Adrenal gland (tissue), 9 donors: ENCODE measurements at regions not wholly inside any gene's neighbourhood (a gene's known extent, or its start where the extent isn't known, plus 50 kb on each side); places are given as distances from the start of the nearest gene placed in this dataset.
"Not testable (repeated sequence)": the region's sequence is repeated elsewhere in the genome, so short reads cannot be mapped to it uniquely, and the experiment has no call there.

Experiments
- DNase-seq, 7 donors: peaks; one replicate each; pipeline ENCODE4 v3.0.0-alpha.2; 2019 to 2020
- H3K27ac ChIP-seq, 5 donors: fragments of 200-600 bp; sonication (generic) in 4 of 5; 1 replicate in 3 of 5; 2 replicates in 2 of 5; pipeline versions ENCODE4 v1.5.1 to v1.8.0; 2016 to 2020; ENCODE audit warnings: mild to moderate bottlenecking in 1 of 5
- H3K27me3 ChIP-seq: fragments of 200-600 bp; 2 replicates; pipeline ENCODE4 v1.8.0; 2021
- H3K36me3 ChIP-seq, 2 donors: fragments of 200-600 bp; replicated peaks in 1 of 2; 1 replicate in 1 of 2; 2 replicates in 1 of 2; pipeline versions ENCODE4 v1.5.1 to v1.8.0; 2018 to 2022
- H3K4me1 ChIP-seq, 2 donors: fragments of 200-600 bp; replicated peaks in 1 of 2; 1 replicate in 1 of 2; 2 replicates in 1 of 2; pipeline versions ENCODE4 v1.5.1 to v1.8.0; 2018 to 2021
- H3K4me3 ChIP-seq, 4 donors: fragments of 200-600 bp; sonication (generic) in 3 of 4; one replicate each; pipeline ENCODE4 v1.5.1; 2016 to 2018
- H3K9me3 ChIP-seq, 3 donors: fragments of 200-600 bp; sonication (generic) in 1 of 3; replicated peaks in 1 of 3; 1 replicate in 2 of 3; 2 replicates in 1 of 3; pipeline versions ENCODE4 v1.5.1 to v1.8.0; 2016 to 2021
- CTCF ChIP-seq, 6 experiments: fragments of 450-650 bp in 4 of 6; fragments of 200-600 bp in 2 of 6; sonication (generic) in 1 of 6; IDR thresholded peaks; 1 replicate in 5 of 6; 2 replicates in 1 of 6; pipeline versions ENCODE4 v1.5.1 to v1.8.0; 2016 to 2021; ENCODE audit warnings: antibody characterized with exemption in 6 of 6, mild to moderate bottlenecking in 2 of 6, moderate library complexity in 1 of 6
- POLR2A ChIP-seq, 2 donors: fragments of 450-650 bp; IDR thresholded peaks; one replicate each; pipeline ENCODE4 v1.6.1; 2017; ENCODE audit warnings: antibody characterized with exemption in 2 of 2, mild to moderate bottlenecking in 2 of 2, moderate library complexity in 1 of 2
- WGBS, 4 donors: extraction: QIAGEN DNeasy Blood & Tissue Kit in 2 of 4; methylation state at CpG; one replicate each; pipeline versions ENCODE4 v1.1.5 to v1.1.7; 2013 to 2017; 5-methylcytosine and 5-hydroxymethylcytosine counted together
- intact Hi-C, 2 donors: fragments of 100-400 bp; cut with DNase I; formaldehyde crosslinking; loops; one replicate each; pipeline versions ENCODE4 v1.14.1 to v1.15.0; 2022 to 2023
- donor health status: healthy with polysubstance abuse.
- donor health status: Bipolar disorder and iron deficiency.
- donor health status: DM: yes; HTN: yes; CAD: no.
- donor health status: DM: no; HTN: no; CAD: no.
- donor health status: DM: no; HTN: no; CAD: no.

- WGBS, 4 donors, result 68 to 85% (median 76%) methylated on average over 4 of the region's 4 CpGs
- H3K27me3 ChIP-seq, result no peaks in the 10 kb centered on the region
- no peaks in the 10 kb centered on the region for H3K36me3 ChIP-seq
- no peak for DNase-seq
- H3K4me3 ChIP-seq, result no peak overlapping the region
- H3K9me3 ChIP-seq, result no peaks in the 10 kb centered on the region
- intact Hi-C loops, result no loop called here
- no peak overlapping the region for H3K27ac ChIP-seq
- no peaks in the 10 kb centered on the region for H3K4me1 ChIP-seq
- TF ChIP-seq POLR2A (IDR thresholded peaks at IDR 0.05) (no peak), CTCF (IDR thresholded peaks at IDR 0.05) (no peak)
Observed at GRCh38 chr18:2148823-2149222, 422.5 kb downstream of the METTL4 start.

GRCh38 chr18:2150566-2150965 lies 420.7 kb downstream of the METTL4 start:
- TF ChIP-seq CTCF (IDR thresholded peaks at IDR 0.05) (no peak), POLR2A (IDR thresholded peaks at IDR 0.05) (no peak)
- Histone ChIP-seq H3K4me1 (no peaks in the 10 kb centered on the region), H3K36me3 (no peaks in the 10 kb centered on the region), H3K4me3 (no peak overlapping the region), H3K9me3 (no peaks in the 10 kb centered on the region), H3K27me3 (no peaks in the 10 kb centered on the region), H3K27ac (no peak overlapping the region)
- DNase-seq, result no peak
- intact Hi-C loops, result no loop called here
- 55 to 81% (median 74%) methylated on average over 1 of the region's 1 CpG for WGBS, 4 donors

- no peak overlapping the region for H3K4me3 ChIP-seq
- no peak for TF ChIP-seq POLR2A (IDR thresholded peaks at IDR 0.05)
- TF ChIP-seq CTCF (IDR thresholded peaks at IDR 0.05), result no peak
- no peaks in the 10 kb centered on the region for H3K27me3 ChIP-seq
- 36 to 64% (median 49%) methylated on average over 1 of the region's 1 CpG for WGBS, 4 donors
- intact Hi-C loops, result no loop called here
- H3K36me3 ChIP-seq, result no peaks in the 10 kb centered on the region
- no peak overlapping the region for H3K27ac ChIP-seq
- no peaks in the 10 kb centered on the region for H3K9me3 ChIP-seq
- no peaks in the 10 kb centered on the region for H3K4me1 ChIP-seq
- DNase-seq, result no peak
Observed at GRCh38 chr18:2154278-2154677, 417.0 kb downstream of the METTL4 start.

GRCh38 chr18:2164644-2165550 lies 406.4 kb downstream of the METTL4 start:
- Histone ChIP-seq H3K4me1 (no peaks in the 10 kb centered on the region), H3K27me3 (no peaks in the 10 kb centered on the region), H3K36me3 (no peaks in the 10 kb centered on the region), H3K27ac (no peak overlapping the region), H3K4me3 (no peak overlapping the region), H3K9me3 (no peaks in the 10 kb centered on the region)
- DNase-seq, result no peak
- WGBS, 4 donors, result 56 to 63% (median 57%) methylated on average over 7 of the region's 7 CpGs
- TF ChIP-seq CTCF (IDR thresholded peaks at IDR 0.05), result no peak
- no peak for TF ChIP-seq POLR2A (IDR thresholded peaks at IDR 0.05)
- intact Hi-C loops, result no loop called here

- H3K27me3 ChIP-seq, H3K27ac ChIP-seq, intact Hi-C loops, H3K4me3 ChIP-seq, H3K4me1 ChIP-seq, H3K36me3 ChIP-seq, DNase-seq, H3K9me3 ChIP-seq: not testable (repeated sequence)
- WGBS, 4 donors, result 66 to 72% (median 70%) methylated on average over 9 of the region's 9 CpGs
Observed at GRCh38 chr18:2166876-2167275, 404.4 kb downstream of the METTL4 start.
